Right lobe of liver (tissue), 6 donors: ENCODE measurements at regions not wholly inside any gene's neighbourhood (a gene's known extent, or its start where the extent isn't known, plus 50 kb on each side); places are given as distances from the start of the nearest gene placed in this dataset.

Experiments used
- ATAC-seq, 4 donors: fragments of 200-7000 bp; cut with Tn5 transposase; one replicate each; pipeline ENCODE4 v1.9.1; 2020; ENCODE audit warnings: mild to moderate bottlenecking in 4 of 4, moderate library complexity in 4 of 4
- DNase-seq, 3 donors: peaks; one replicate each; pipeline ENCODE4 v3.0.0-alpha.2; 2020
- H3K27ac ChIP-seq, 3 donors: fragments of 200-600 bp; one replicate each; pipeline ENCODE4 v1.8.0; 2022
- H3K27me3 ChIP-seq, 2 donors: fragments of 200-600 bp; one replicate each; pipeline ENCODE4 v1.8.0; 2022
- H3K36me3 ChIP-seq, 4 donors: fragments of 200-600 bp; sonication (generic) in 1 of 4; one replicate each; pipeline versions ENCODE4 v1.5.1 to v1.8.0; 2017 to 2022; ENCODE audit warnings: control low read depth in 1 of 4
- H3K4me1 ChIP-seq, 4 donors: fragments of 200-600 bp; sonication (generic) in 1 of 4; one replicate each; pipeline versions ENCODE4 v1.5.1 to v1.8.0; 2017 to 2022; ENCODE audit warnings: control low read depth in 1 of 4
- H3K4me3 ChIP-seq, 3 donors: fragments of 200-600 bp; one replicate each; pipeline ENCODE4 v1.8.0; 2022
- H3K9me3 ChIP-seq, 4 donors: fragments of 200-600 bp; sonication (generic) in 1 of 4; one replicate each; pipeline versions ENCODE4 v1.5.1 to v1.8.0; 2017 to 2022; ENCODE audit warnings: control low read depth in 1 of 4
- POLR2A ChIP-seq: fragments of 450-650 bp; IDR thresholded peaks from one replicate; pipeline ENCODE4 v1.6.1; 2017; ENCODE audit warnings: antibody characterized with exemption, mild to moderate bottlenecking
- WGBS: methylation state at CpG from one replicate; pipeline ENCODE4 v1.1.6; 2018; ENCODE audit warnings: low coverage, low lambda C conversion rate; ENCODE audit not compliant: insufficient coverage; ENCODE audit errors: missing lambda C conversion rate; 5-methylcytosine and 5-hydroxymethylcytosine counted together
- intact Hi-C, 2 donors: fragments of 100-400 bp; cut with DNase I; formaldehyde crosslinking; loops; one replicate each; pipeline versions ENCODE4 v1.11.2 to v1.14.1; 2022
- TF ChIP-seq, protein P1 (sequence below), 4 donors: fragments of 200-600 bp in 3 of 4; fragments of 450-650 bp in 1 of 4; IDR thresholded peaks; one replicate each; pipeline versions ENCODE4 v1.5.1 to v1.8.0; 2016 to 2022; ENCODE audit warnings: antibody characterized with exemption in 4 of 4, mild to moderate bottlenecking in 2 of 4
- donor health status: DM: no; HTN: yes; CAD: no.
- donor health status: DM: no; HTN: no; CAD: no.
- donor health status: DM: no; HTN: no; CAD: no.
- donor health status: DM: no; HTN: yes; CAD: no.
- donor health status: DM: no; HTN: yes; CAD: no.

DNA sequence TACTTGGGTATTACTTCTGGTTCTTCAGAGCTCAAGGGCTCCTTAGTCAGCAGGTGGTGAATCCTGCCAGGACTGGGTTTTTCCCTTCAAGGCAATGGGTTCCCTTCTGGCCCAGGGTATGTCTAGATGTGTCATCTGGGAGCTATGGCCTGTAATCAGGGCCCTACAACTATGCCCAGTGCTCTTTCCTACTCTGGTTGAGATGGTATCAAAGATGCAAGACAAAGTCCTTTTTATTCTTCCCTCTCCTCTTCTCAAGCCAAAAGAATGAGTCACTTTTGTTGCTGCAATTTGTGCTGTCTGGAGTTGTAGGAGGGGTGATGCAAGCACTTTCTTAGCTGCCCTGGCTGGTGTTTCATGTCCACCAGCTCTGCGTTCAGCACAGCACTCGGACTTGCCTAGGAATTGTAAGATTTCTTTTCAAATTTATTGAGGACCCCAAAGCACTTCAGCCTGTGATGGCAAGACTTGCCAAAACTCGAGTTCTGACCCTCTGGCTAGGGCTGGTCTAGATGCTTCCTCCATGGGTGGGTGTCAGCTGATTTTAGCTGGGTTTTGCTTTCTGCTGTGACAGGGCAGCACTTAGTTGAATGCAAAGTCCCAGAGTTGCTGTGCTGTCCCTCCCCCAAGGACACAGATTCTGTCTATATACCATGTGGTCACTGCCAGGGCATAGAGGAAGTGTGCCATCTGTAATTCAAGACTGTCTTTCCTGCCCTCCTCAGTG, 129.2 kb upstream of the CBLB start:
- no peak overlapping the region for H3K4me3 ChIP-seq
- no peak overlapping the region for H3K27ac ChIP-seq
- intact Hi-C loops = no loop called here
- ATAC-seq = peak in 2 of 4 donors; percentile 35 to 62
- no peak for TF ChIP-seq POLR2A
- TF ChIP-seq, protein P1, sequence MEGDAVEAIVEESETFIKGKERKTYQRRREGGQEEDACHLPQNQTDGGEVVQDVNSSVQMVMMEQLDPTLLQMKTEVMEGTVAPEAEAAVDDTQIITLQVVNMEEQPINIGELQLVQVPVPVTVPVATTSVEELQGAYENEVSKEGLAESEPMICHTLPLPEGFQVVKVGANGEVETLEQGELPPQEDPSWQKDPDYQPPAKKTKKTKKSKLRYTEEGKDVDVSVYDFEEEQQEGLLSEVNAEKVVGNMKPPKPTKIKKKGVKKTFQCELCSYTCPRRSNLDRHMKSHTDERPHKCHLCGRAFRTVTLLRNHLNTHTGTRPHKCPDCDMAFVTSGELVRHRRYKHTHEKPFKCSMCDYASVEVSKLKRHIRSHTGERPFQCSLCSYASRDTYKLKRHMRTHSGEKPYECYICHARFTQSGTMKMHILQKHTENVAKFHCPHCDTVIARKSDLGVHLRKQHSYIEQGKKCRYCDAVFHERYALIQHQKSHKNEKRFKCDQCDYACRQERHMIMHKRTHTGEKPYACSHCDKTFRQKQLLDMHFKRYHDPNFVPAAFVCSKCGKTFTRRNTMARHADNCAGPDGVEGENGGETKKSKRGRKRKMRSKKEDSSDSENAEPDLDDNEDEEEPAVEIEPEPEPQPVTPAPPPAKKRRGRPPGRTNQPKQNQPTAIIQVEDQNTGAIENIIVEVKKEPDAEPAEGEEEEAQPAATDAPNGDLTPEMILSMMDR (IDR thresholded peaks at IDR 0.05) = no peak
- H3K4me1 ChIP-seq = no peaks in the 10 kb centered on the region
- H3K9me3 ChIP-seq = no peaks in the 10 kb centered on the region
- no peaks in the 10 kb centered on the region for H3K36me3 ChIP-seq
- DNase-seq = no peak
- no peaks in the 10 kb centered on the region for H3K27me3 ChIP-seq
- whole genome bisulfite sequencing = 56% methylated on average over 3 of the region's 3 CpGs

DNA sequence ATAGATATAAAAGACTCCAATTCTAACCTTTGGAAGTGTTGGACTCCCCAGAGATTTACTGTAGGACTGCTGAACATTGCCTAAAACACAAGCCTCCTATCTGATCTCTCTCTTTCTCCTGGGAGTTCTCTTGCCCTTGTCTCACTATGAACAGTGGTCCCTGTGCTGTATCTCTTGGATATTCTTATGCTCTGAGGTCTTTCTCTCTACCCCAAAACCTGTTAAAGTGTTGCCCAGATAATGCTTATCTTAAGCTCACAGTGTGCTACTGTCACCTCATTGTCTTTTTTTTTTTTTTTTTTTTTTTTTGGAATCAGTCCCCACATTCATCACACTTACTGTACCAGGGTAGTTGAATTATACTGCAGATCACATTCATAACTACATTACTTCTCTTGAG, 131.0 kb upstream of the CBLB start:
- Histone ChIP-seq H3K4me1 (no peaks in the 10 kb centered on the region), H3K27me3 (no peaks in the 10 kb centered on the region), H3K36me3 (no peaks in the 10 kb centered on the region), H3K4me3 (no peak overlapping the region), H3K27ac (no peak overlapping the region), H3K9me3 (no peaks in the 10 kb centered on the region)
- TF ChIP-seq, protein P1 (IDR thresholded peaks at IDR 0.05) = no peak
- TF ChIP-seq POLR2A = no peak
- intact Hi-C loops = no loop called here
- ATAC-seq (no peak), DNase-seq (no peak)

DNA sequence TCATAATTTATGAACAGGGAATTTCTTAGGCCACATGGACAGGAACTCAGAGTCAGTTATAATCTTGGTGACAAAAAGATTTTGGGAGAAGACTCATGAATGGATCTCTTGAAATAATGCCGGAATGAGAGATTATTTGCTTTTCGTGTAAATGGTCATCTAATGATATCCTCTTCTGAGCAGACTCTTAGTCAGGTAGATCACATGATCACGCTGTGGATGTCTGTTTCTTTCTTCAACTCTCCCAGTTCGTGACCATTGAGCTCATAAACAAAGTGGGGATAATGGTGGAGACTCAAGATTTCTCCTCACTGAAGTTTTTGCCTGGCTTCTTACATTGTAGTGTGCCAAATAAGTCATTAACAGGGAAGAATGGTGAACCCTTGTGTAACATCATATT, 133.1 kb upstream of the CBLB start:
- no peaks in the 10 kb centered on the region for H3K4me1 ChIP-seq
- WGBS = 79% methylated on average over 3 of the region's 4 CpGs
- ATAC-seq (no peak), DNase-seq (no peak)
- no peak overlapping the region for H3K4me3 ChIP-seq
- intact Hi-C loops = no loop called here
- TF ChIP-seq POLR2A = no peak
- TF ChIP-seq, protein P1 (IDR thresholded peaks at IDR 0.05) = no peak
- no peaks in the 10 kb centered on the region for H3K9me3 ChIP-seq
- no peak overlapping the region for H3K27ac ChIP-seq
- no peaks in the 10 kb centered on the region for H3K36me3 ChIP-seq
- H3K27me3 ChIP-seq = no peaks in the 10 kb centered on the region

DNA sequence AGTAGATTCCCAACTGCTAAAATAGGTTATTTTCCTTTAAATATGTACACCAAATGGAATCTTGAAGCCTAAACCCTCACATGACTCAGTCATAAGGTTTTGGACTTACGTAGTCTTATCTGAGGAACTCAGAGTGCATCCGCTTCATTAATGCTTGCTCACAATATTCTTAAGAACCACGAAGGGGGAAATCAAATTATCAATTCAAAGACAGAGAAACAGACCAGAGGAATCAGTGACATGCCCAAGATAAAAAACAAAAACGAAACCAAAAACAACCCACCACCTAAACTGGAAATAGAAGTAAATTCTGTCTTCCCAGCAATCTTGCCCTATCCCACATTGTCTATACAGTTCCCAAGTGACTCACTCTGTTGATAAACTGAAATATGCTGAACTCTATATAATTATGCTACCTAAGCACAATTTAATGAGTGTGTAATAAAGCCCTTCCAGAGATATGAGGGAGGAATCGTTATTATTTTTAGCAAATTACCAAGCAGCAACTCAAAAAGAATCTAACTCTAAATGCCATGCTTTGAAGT, 135.4 kb upstream of the CBLB start:
- peak overlapping the region in 1 of 3 donors; percentile 5 for H3K4me3 ChIP-seq
- H3K4me1 ChIP-seq = no peaks in the 10 kb centered on the region
- H3K36me3 ChIP-seq = no peaks in the 10 kb centered on the region
- ATAC-seq = peak; percentile 66 to 85 (median 77)
- WGBS = 47% methylated on average over 5 of the region's 5 CpGs
- intact Hi-C loops = no loop called here
- no peaks in the 10 kb centered on the region for H3K9me3 ChIP-seq
- H3K27ac ChIP-seq = peak overlapping the region; percentile 37 to 41 (median 41)
- TF ChIP-seq, protein P1 (IDR thresholded peaks at IDR 0.05) = no peak
- no peak for TF ChIP-seq POLR2A
- no peaks in the 10 kb centered on the region for H3K27me3 ChIP-seq
- no peak for DNase-seq
